ENCODE measurements at regions not wholly inside any gene's neighbourhood (a gene's known extent, or its start where the extent isn't known, plus 50 kb on each side); places are given as distances from the start of the nearest gene placed in this dataset.

GRCh38 chr5:7053528-7054209 lies 340.4 kb downstream of the TENT4A start:
- ChIA-PET CTCF (no interaction called here), POLR2A (no interaction called here)
- TF ChIP-seq FOXA1 (IDR thresholded peaks at IDR 0.05) (no peak), SP1 (IDR thresholded peaks at IDR 0.05) (no peak), FOXK2 (IDR thresholded peaks at IDR 0.05) (no peak), HDGF (IDR thresholded peaks at IDR 0.05; ENCODE audit: borderline replicate concordance) (no peak), ARNT (IDR thresholded peaks at IDR 0.05) (no peak), CTBP1 (IDR thresholded peaks at IDR 0.05; ENCODE audit: borderline replicate concordance) (no peak), PKNOX1 (IDR thresholded peaks at IDR 0.05) (no peak), L3MBTL2 (conservative IDR thresholded peaks at IDR 0.05) (no peak), TARDBP (IDR thresholded peaks at IDR 0.05) (no peak), LEF1 (IDR thresholded peaks at IDR 0.05; ENCODE audit: borderline replicate concordance) (no peak), ELF4 (IDR thresholded peaks at IDR 0.05) (no peak)
- no peak for DNase-seq (ENCODE audit: extremely low spot score)

GRCh38 chr5:7066471-7067235 lies 329.3 kb upstream of the ADCY2 start:
- ChIA-PET CTCF (no interaction called here), POLR2A (no interaction called here)
- TF ChIP-seq FOXA1 (IDR thresholded peaks at IDR 0.05) (no peak), TARDBP (IDR thresholded peaks at IDR 0.05) (no peak), BHLHE40 (IDR thresholded peaks at IDR 0.05; ENCODE audit: borderline replicate concordance) (no peak), FOXK2 (IDR thresholded peaks at IDR 0.05) (no peak), L3MBTL2 (conservative IDR thresholded peaks at IDR 0.05) (no peak), PKNOX1 (IDR thresholded peaks at IDR 0.05) (no peak), LEF1 (IDR thresholded peaks at IDR 0.05; ENCODE audit: borderline replicate concordance) (no peak), SUZ12 (IDR thresholded peaks at IDR 0.05) (no peak), FOXM1 (IDR thresholded peaks at IDR 0.05; ENCODE audit: borderline replicate concordance) (no peak), CTBP1 (IDR thresholded peaks at IDR 0.05; ENCODE audit: borderline replicate concordance) (no peak), NFRKB (IDR thresholded peaks at IDR 0.05) (no peak), ARNT (IDR thresholded peaks at IDR 0.05) (no peak), ELF4 (IDR thresholded peaks at IDR 0.05) (no peak)
- DNase-seq (ENCODE audit: extremely low spot score), result no peak

- TF ChIP-seq PKNOX1 (IDR thresholded peaks at IDR 0.05) (no peak), BHLHE40 (IDR thresholded peaks at IDR 0.05; ENCODE audit: borderline replicate concordance) (no peak), LEF1 (IDR thresholded peaks at IDR 0.05; ENCODE audit: borderline replicate concordance) (no peak), FOXM1 (IDR thresholded peaks at IDR 0.05; ENCODE audit: borderline replicate concordance) (no peak), ZNF384 (IDR thresholded peaks at IDR 0.05) (no peak)
- no peak for DNase-seq (ENCODE audit: extremely low spot score)
- ChIA-PET CTCF (no interaction called here), POLR2A (no interaction called here)
Observed at GRCh38 chr5:7068156-7068555, 327.8 kb upstream of the ADCY2 start.

- POLR2A ChIA-PET, result no interaction called here
- TF ChIP-seq SUZ12 (IDR thresholded peaks at IDR 0.05) (no peak), BHLHE40 (IDR thresholded peaks at IDR 0.05; ENCODE audit: borderline replicate concordance) (no peak), SP1 (IDR thresholded peaks at IDR 0.05) (no peak)
- DNase-seq (ENCODE audit: extremely low spot score), result no peak
- CTCF ChIA-PET, result no interaction called here
Observed at GRCh38 chr5:7068899-7069298, 327.0 kb upstream of the ADCY2 start.

GRCh38 chr5:7072188-7072587 lies 323.8 kb upstream of the ADCY2 start:
- no peak for DNase-seq (ENCODE audit: extremely low spot score)
- CTCF ChIA-PET, result no interaction called here
- POLR2A ChIA-PET, result no interaction called here
- TF ChIP-seq FOXA1 (IDR thresholded peaks at IDR 0.05), result no peak
- TF ChIP-seq ARNT (IDR thresholded peaks at IDR 0.05), result no peak
- no peak for TF ChIP-seq L3MBTL2 (conservative IDR thresholded peaks at IDR 0.05)
- no peak for TF ChIP-seq CTBP1 (IDR thresholded peaks at IDR 0.05; ENCODE audit: borderline replicate concordance)
- TF ChIP-seq ZNF384 (IDR thresholded peaks at IDR 0.05), result no peak
- no peak for TF ChIP-seq ELF4 (IDR thresholded peaks at IDR 0.05)
- TF ChIP-seq BHLHE40 (IDR thresholded peaks at IDR 0.05; ENCODE audit: borderline replicate concordance), result no peak
- no peak for TF ChIP-seq NFRKB (IDR thresholded peaks at IDR 0.05)
- TF ChIP-seq FOXM1 (IDR thresholded peaks at IDR 0.05; ENCODE audit: borderline replicate concordance), result no peak
- TF ChIP-seq SUZ12 (IDR thresholded peaks at IDR 0.05), result no peak
- no peak for TF ChIP-seq SP1 (IDR thresholded peaks at IDR 0.05)
- TF ChIP-seq FOXK2 (IDR thresholded peaks at IDR 0.05), result no peak
- no peak for TF ChIP-seq PKNOX1 (IDR thresholded peaks at IDR 0.05)

GRCh38 chr5:7073666-7074065 lies 322.3 kb upstream of the ADCY2 start:
- TF ChIP-seq PKNOX1 (IDR thresholded peaks at IDR 0.05) (no peak), CTBP1 (IDR thresholded peaks at IDR 0.05; ENCODE audit: borderline replicate concordance) (no peak), FOXM1 (IDR thresholded peaks at IDR 0.05; ENCODE audit: borderline replicate concordance) (no peak), NFRKB (IDR thresholded peaks at IDR 0.05) (no peak), ZNF384 (IDR thresholded peaks at IDR 0.05) (no peak), SP1 (IDR thresholded peaks at IDR 0.05) (no peak), SUZ12 (IDR thresholded peaks at IDR 0.05) (no peak), ELF4 (IDR thresholded peaks at IDR 0.05) (no peak), TARDBP (IDR thresholded peaks at IDR 0.05) (no peak), ARNT (IDR thresholded peaks at IDR 0.05) (no peak), HDGF (IDR thresholded peaks at IDR 0.05; ENCODE audit: borderline replicate concordance) (no peak), L3MBTL2 (conservative IDR thresholded peaks at IDR 0.05) (no peak), BHLHE40 (IDR thresholded peaks at IDR 0.05; ENCODE audit: borderline replicate concordance) (no peak), FOXA1 (IDR thresholded peaks at IDR 0.05) (no peak), FOXK2 (IDR thresholded peaks at IDR 0.05) (no peak), LEF1 (IDR thresholded peaks at IDR 0.05; ENCODE audit: borderline replicate concordance) (no peak)

More at GRCh38 chr5:7073666-7074065, 322.3 kb upstream of the ADCY2 start:
- CTCF ChIA-PET, result no interaction called here
- DNase-seq (ENCODE audit: extremely low spot score), result no peak
- POLR2A ChIA-PET, result no interaction called here

Data from HEK293T (cell line).